B cell (primary cell): ENCODE measurements at regions not wholly inside any gene's neighbourhood (a gene's known extent, or its start where the extent isn't known, plus 50 kb on each side); places are given as distances from the start of the nearest gene placed in this dataset.
"Not testable (repeated sequence)": the region's sequence is repeated elsewhere in the genome, so short reads cannot be mapped to it uniquely, and the experiment has no call there.

Experiments
- ATAC-seq: fragments of 200-7000 bp; cut with Tn5 transposase; one replicate; pipeline ENCODE4 v1.10.0; 2021; ENCODE audit warnings: low read depth, mild to moderate bottlenecking, moderate number of reproducible peaks, moderate library complexity
- CTCF ChIA-PET: fragments of 350-600 bp; sonication (Branson Sonifier 250); formaldehyde crosslinking; loops from one replicate; lab custom pipeline; 2021; ENCODE audit warnings: antibody characterized with exemption, inconsistent platforms; lab: Charles Lee
- POLR2A ChIA-PET: fragments of 350-600 bp; sonication (Branson Sonifier 250); formaldehyde crosslinking; loops from one replicate; lab custom pipeline; 2021; ENCODE audit warnings: antibody characterized with exemption; lab: Charles Lee
- DNase-seq: peaks from one replicate; pipeline ENCODE4 v3.0.0; 2013
- H2AFZ ChIP-seq: 2 replicates; pipeline ENCODE4 v1.6.1; 2012; ENCODE audit warnings: mild to moderate bottlenecking, low read depth, low read length; ENCODE audit not compliant: insufficient read depth, poor library complexity, severe bottlenecking
- H3K27ac ChIP-seq, 2 donors: 1 replicate in 1 of 2; 2 replicates in 1 of 2; pipeline ENCODE4 v1.5.1; 2012 to 2013; ENCODE audit warnings: low read length in 2 of 2, mild to moderate bottlenecking in 2 of 2, moderate library complexity in 1 of 2
- H3K27me3 ChIP-seq, 4 experiments: fragments of 200-600 bp in 1 of 4; sonication (generic) in 1 of 4; replicated peaks in 1 of 4; 1 replicate in 2 of 4; 2 replicates in 2 of 4; pipeline versions ENCODE4 v1.6.1 to v1.7.0; 2013 to 2016; ENCODE audit warnings: low read length in 3 of 4, mild to moderate bottlenecking in 2 of 4, mixed read lengths in 1 of 4, moderate library complexity in 1 of 4; ENCODE audit not compliant: insufficient read depth in 4 of 4, control insufficient read depth in 3 of 4; ENCODE audit errors: control extremely low read depth in 1 of 4
- H3K36me3 ChIP-seq, 2 experiments: replicated peaks in 1 of 2; 1 replicate in 1 of 2; 2 replicates in 1 of 2; pipeline versions ENCODE4 v1.6.1 to v1.7.1; 2013; ENCODE audit warnings: low read length in 1 of 2; ENCODE audit not compliant: insufficient read depth in 2 of 2, control insufficient read depth in 1 of 2; ENCODE audit errors: control extremely low read depth in 1 of 2, extremely low read depth in 1 of 2
- H3K4me1 ChIP-seq, 2 donors: fragments of 200-600 bp in 1 of 2; sonication (generic) in 1 of 2; 1 replicate in 1 of 2; 2 replicates in 1 of 2; pipeline versions ENCODE4 v1.5.1 to v1.6.1; 2013 to 2017; ENCODE audit warnings: low read length in 2 of 2; ENCODE audit not compliant: control insufficient read depth in 2 of 2, insufficient read depth in 2 of 2
- H3K4me2 ChIP-seq: replicated peaks from 2 replicates; pipeline ENCODE3; 2012; ENCODE audit warnings: mild to moderate bottlenecking, low read depth, low read length; ENCODE audit not compliant: poor library complexity, severe bottlenecking
- H3K4me3 ChIP-seq, 5 experiments: fragments of 200-600 bp in 1 of 5; sonication (generic) in 1 of 5; 1 replicate in 3 of 5; 2 replicates in 2 of 5; pipeline versions ENCODE4 v1.5.1 to v1.7.0; 2011 to 2016; ENCODE audit warnings: low read length in 4 of 5, mild to moderate bottlenecking in 4 of 5, low read depth in 2 of 5, control low read depth in 1 of 5, moderate library complexity in 1 of 5; ENCODE audit not compliant: insufficient read depth in 1 of 5; ENCODE audit errors: control extremely low read depth in 1 of 5, extremely low read depth in 1 of 5
- H3K79me2 ChIP-seq: fragments of 200-600 bp; sonication (generic); one replicate; pipeline ENCODE4 v1.6.0; 2016; ENCODE audit warnings: low read length; ENCODE audit not compliant: control insufficient read depth, insufficient read depth
- H3K9ac ChIP-seq: fragments of 200-600 bp; sonication (generic); 2 replicates; pipeline ENCODE4 v1.6.1; 2017; ENCODE audit warnings: mild to moderate bottlenecking, low read length, moderate library complexity
- H3K9me3 ChIP-seq, 3 donors: one replicate each; pipeline versions ENCODE4 v1.6.1 to v1.7.1; 2013; ENCODE audit warnings: low read length in 2 of 3; ENCODE audit not compliant: control insufficient read depth in 2 of 3, insufficient read depth in 1 of 3; ENCODE audit errors: control extremely low read depth in 1 of 3
- H4K20me1 ChIP-seq: 2 replicates; pipeline ENCODE4 v1.6.0; 2012; ENCODE audit warnings: mild to moderate bottlenecking, low read length; ENCODE audit not compliant: insufficient read depth, control insufficient read depth, poor library complexity, severe bottlenecking
- H3K27ac Mint-ChIP-seq: one replicate; pipeline ENCODE4 v1.8.0; 2021; ENCODE audit warnings: mixed read lengths
- H3K27me3 Mint-ChIP-seq: one replicate; pipeline ENCODE4 v1.8.0; 2021; ENCODE audit warnings: mixed read lengths
- H3K4me1 Mint-ChIP-seq: one replicate; pipeline ENCODE4 v1.8.0; 2021; ENCODE audit warnings: mixed read lengths
- H3K4me3 Mint-ChIP-seq: one replicate; pipeline ENCODE4 v1.8.0; 2021; ENCODE audit warnings: mixed read lengths
- H3K9me3 Mint-ChIP-seq: one replicate; pipeline ENCODE4 v1.8.0; 2022; ENCODE audit warnings: mixed read lengths; ENCODE audit not compliant: insufficient read depth
- CTCF ChIP-seq: fragments of 200-600 bp; IDR thresholded peaks from one replicate; pipeline ENCODE4 v1.8.0; 2022; ENCODE audit warnings: antibody characterized with exemption, mild to moderate bottlenecking
- EZH2 ChIP-seq: IDR thresholded peaks from 2 replicates; pipeline ENCODE4 v1.6.1; 2012; ENCODE audit warnings: borderline replicate concordance, low read depth, mild to moderate bottlenecking, moderate library complexity, low read length; ENCODE audit not compliant: insufficient read depth, poor library complexity, severe bottlenecking
- WGBS: methylation state at CpG from one replicate; pipeline ENCODE4 v1.1.5; 2013; ENCODE audit warnings: missing lambda C conversion rate; ENCODE audit not compliant: insufficient coverage; 5-methylcytosine and 5-hydroxymethylcytosine counted together
- intact Hi-C: fragments of 100-400 bp; cut with micrococcal nuclease; formaldehyde crosslinking; loops from one replicate; pipeline ENCODE4 v1.10.0; 2022

- no peak overlapping the region for H2AFZ ChIP-seq
- peaks cover 0 to 5% (median 0%) of the 10 kb centered on the region in 3 donors for H3K9me3 ChIP-seq
- DNase-seq (no peak), ATAC-seq (no peak)
- H3K27me3 ChIP-seq = no peaks in the 10 kb centered on the region
- intact Hi-C loops = no loop called here
- TF ChIP-seq EZH2 (no peak), CTCF (no peak)
- H3K4me3 ChIP-seq = no peak overlapping the region
- H3K4me3 Mint-ChIP-seq = no peak overlapping the region
- no peak overlapping the region for H3K4me2 ChIP-seq
- POLR2A ChIA-PET = no interaction called here
- H3K79me2 ChIP-seq = no peaks in the 10 kb centered on the region
- H3K27ac Mint-ChIP-seq = no peak overlapping the region
- CTCF ChIA-PET = no interaction called here
- H3K27ac ChIP-seq = no peak overlapping the region
- no peak overlapping the region for H3K9ac ChIP-seq
- peaks cover 3% of the 10 kb centered on the region for H3K9me3 Mint-ChIP-seq
- no peaks in the 10 kb centered on the region for H4K20me1 ChIP-seq
- no peaks in the 10 kb centered on the region for H3K4me1 ChIP-seq
- H3K27me3 Mint-ChIP-seq = no peaks in the 10 kb centered on the region
- H3K36me3 ChIP-seq = no peaks in the 10 kb centered on the region
- no peaks in the 10 kb centered on the region for H3K4me1 Mint-ChIP-seq
Measured at GRCh38 chrX:63012574-63012973, 338.6 kb downstream of the SPIN4 start.

GRCh38 chrX:63000196-63000595, 350.9 kb downstream of the SPIN4 start:
- WGBS = no CpG with 5 or more reads among the region's 1 CpG

More at GRCh38 chrX:63000196-63000595, 350.9 kb downstream of the SPIN4 start:
- H3K4me3 ChIP-seq, CTCF ChIA-PET, H3K27me3 Mint-ChIP-seq, H4K20me1 ChIP-seq, H3K4me1 ChIP-seq, ATAC-seq, H3K27ac Mint-ChIP-seq, H2AFZ ChIP-seq, H3K79me2 ChIP-seq, H3K27ac ChIP-seq, H3K4me1 Mint-ChIP-seq, H3K9me3 Mint-ChIP-seq, POLR2A ChIA-PET, DNase-seq, H3K9me3 ChIP-seq, H3K36me3 ChIP-seq, H3K27me3 ChIP-seq, H3K4me2 ChIP-seq, intact Hi-C loops, H3K9ac ChIP-seq, H3K4me3 Mint-ChIP-seq: not testable (repeated sequence)
